IMR-90 (cell line): ENCODE measurements at regions not wholly inside any gene's neighbourhood (a gene's known extent, or its start where the extent isn't known, plus 50 kb on each side); places are given as distances from the start of the nearest gene placed in this dataset.

ENCODE experiments used
- BHLHE40 ChIP-seq: fragments of 150-350 bp; IDR thresholded peaks from 2 replicates; pipeline ENCODE4 v1.6.1; 2016; ENCODE audit warnings: mild to moderate bottlenecking, low read depth, low read length
- CEBPB ChIP-seq: IDR thresholded peaks from 2 replicates; pipeline ENCODE4 v1.6.1; 2012; ENCODE audit warnings: low read depth, low read length, improper control_type of control experiment
- POLR2A ChIP-seq: IDR thresholded peaks from 2 replicates; pipeline ENCODE4 v1.6.1; 2012; ENCODE audit warnings: mild to moderate bottlenecking, low read depth, low read length
- RAD21 ChIP-seq: IDR thresholded peaks from 2 replicates; pipeline ENCODE4 v1.6.1; 2012; ENCODE audit warnings: low read length, improper control_type of control experiment
- TF ChIP-seq, protein P1 (sequence below): conservative IDR thresholded peaks from 2 replicates; pipeline ENCODE4 v1.5.1; 2012; ENCODE audit warnings: mild to moderate bottlenecking, low read depth, low read length, improper control_type of control experiment

- no peak for TF ChIP-seq CEBPB
- TF ChIP-seq BHLHE40: no peak
- TF ChIP-seq, protein P1, sequence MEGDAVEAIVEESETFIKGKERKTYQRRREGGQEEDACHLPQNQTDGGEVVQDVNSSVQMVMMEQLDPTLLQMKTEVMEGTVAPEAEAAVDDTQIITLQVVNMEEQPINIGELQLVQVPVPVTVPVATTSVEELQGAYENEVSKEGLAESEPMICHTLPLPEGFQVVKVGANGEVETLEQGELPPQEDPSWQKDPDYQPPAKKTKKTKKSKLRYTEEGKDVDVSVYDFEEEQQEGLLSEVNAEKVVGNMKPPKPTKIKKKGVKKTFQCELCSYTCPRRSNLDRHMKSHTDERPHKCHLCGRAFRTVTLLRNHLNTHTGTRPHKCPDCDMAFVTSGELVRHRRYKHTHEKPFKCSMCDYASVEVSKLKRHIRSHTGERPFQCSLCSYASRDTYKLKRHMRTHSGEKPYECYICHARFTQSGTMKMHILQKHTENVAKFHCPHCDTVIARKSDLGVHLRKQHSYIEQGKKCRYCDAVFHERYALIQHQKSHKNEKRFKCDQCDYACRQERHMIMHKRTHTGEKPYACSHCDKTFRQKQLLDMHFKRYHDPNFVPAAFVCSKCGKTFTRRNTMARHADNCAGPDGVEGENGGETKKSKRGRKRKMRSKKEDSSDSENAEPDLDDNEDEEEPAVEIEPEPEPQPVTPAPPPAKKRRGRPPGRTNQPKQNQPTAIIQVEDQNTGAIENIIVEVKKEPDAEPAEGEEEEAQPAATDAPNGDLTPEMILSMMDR: no peak
- no peak for TF ChIP-seq POLR2A
- TF ChIP-seq RAD21: no peak
Observed at GRCh38 chr10:4701016-4701415, 125.0 kb upstream of the AKR1E2 start.
